ENCODE measurements at regions not wholly inside any gene's neighbourhood (a gene's known extent, or its start where the extent isn't known, plus 50 kb on each side); places are given as distances from the start of the nearest gene placed in this dataset.

DNA sequence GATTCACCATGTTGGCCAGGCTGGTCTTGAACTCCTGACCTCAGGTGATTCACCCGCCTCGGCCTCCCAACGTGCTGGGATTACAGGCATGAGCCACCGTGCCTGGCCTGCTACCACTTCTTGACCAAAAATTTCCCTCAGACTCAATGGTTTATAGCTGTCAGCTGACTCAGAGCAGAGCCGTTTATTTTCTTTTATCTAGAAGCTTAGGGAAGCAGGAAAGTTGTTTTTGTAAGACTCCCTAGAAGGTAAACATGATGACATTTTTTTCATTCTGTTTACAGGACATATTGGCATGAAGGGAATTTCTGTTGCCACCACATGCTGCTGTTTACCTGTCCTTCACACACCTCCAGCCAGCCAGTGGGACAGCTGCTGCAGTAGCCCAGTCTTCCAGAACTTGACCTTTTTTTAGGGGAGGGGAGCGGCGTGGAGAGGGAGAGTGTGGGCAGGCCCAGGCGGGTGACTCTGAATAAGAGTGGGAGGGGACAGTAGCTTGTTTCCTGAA lies 56.1 kb upstream of the PTPRJ start (continued):
- TF ChIP-seq, protein P1, sequence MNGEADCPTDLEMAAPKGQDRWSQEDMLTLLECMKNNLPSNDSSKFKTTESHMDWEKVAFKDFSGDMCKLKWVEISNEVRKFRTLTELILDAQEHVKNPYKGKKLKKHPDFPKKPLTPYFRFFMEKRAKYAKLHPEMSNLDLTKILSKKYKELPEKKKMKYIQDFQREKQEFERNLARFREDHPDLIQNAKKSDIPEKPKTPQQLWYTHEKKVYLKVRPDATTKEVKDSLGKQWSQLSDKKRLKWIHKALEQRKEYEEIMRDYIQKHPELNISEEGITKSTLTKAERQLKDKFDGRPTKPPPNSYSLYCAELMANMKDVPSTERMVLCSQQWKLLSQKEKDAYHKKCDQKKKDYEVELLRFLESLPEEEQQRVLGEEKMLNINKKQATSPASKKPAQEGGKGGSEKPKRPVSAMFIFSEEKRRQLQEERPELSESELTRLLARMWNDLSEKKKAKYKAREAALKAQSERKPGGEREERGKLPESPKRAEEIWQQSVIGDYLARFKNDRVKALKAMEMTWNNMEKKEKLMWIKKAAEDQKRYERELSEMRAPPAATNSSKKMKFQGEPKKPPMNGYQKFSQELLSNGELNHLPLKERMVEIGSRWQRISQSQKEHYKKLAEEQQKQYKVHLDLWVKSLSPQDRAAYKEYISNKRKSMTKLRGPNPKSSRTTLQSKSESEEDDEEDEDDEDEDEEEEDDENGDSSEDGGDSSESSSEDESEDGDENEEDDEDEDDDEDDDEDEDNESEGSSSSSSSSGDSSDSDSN (CRISPR knock-in tag; IDR thresholded peaks at IDR 0.05): no peak
- TF ChIP-seq EP300 (IDR thresholded peaks at IDR 0.05; ENCODE audit: low read depth in 2 of 2, low read length in 2 of 2): peak in 1 of 2 experiments; percentile 10; a peak in 1 of 4 replicates
- TF ChIP-seq EP300 (CRISPR knock-in tag; IDR thresholded peaks at IDR 0.05; ENCODE audit: borderline replicate concordance): no peak
- no peak for TF ChIP-seq NR1H2 (CRISPR knock-in tag; IDR thresholded peaks at IDR 0.05; ENCODE audit: borderline replicate concordance, low read depth)
- TF ChIP-seq ZNF317 (CRISPR knock-in tag; IDR thresholded peaks at IDR 0.05): no peak
- TF ChIP-seq, protein P2, sequence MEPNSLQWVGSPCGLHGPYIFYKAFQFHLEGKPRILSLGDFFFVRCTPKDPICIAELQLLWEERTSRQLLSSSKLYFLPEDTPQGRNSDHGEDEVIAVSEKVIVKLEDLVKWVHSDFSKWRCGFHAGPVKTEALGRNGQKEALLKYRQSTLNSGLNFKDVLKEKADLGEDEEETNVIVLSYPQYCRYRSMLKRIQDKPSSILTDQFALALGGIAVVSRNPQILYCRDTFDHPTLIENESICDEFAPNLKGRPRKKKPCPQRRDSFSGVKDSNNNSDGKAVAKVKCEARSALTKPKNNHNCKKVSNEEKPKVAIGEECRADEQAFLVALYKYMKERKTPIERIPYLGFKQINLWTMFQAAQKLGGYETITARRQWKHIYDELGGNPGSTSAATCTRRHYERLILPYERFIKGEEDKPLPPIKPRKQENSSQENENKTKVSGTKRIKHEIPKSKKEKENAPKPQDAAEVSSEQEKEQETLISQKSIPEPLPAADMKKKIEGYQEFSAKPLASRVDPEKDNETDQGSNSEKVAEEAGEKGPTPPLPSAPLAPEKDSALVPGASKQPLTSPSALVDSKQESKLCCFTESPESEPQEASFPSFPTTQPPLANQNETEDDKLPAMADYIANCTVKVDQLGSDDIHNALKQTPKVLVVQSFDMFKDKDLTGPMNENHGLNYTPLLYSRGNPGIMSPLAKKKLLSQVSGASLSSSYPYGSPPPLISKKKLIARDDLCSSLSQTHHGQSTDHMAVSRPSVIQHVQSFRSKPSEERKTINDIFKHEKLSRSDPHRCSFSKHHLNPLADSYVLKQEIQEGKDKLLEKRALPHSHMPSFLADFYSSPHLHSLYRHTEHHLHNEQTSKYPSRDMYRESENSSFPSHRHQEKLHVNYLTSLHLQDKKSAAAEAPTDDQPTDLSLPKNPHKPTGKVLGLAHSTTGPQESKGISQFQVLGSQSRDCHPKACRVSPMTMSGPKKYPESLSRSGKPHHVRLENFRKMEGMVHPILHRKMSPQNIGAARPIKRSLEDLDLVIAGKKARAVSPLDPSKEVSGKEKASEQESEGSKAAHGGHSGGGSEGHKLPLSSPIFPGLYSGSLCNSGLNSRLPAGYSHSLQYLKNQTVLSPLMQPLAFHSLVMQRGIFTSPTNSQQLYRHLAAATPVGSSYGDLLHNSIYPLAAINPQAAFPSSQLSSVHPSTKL (CRISPR knock-in tag; IDR thresholded peaks at IDR 0.05): peak; percentile 22; the same call in 1 of the 2 replicates
- 0 out of 2 replicates have a peak, but pooled peaks have one; percentile 22 for TF ChIP-seq FOXA1 (IDR thresholded peaks at IDR 0.05)
- peak; percentile 31; the same call in 1 of the 2 replicates for TF ChIP-seq FOXA1 (CRISPR knock-in tag; IDR thresholded peaks at IDR 0.05)
- no peak for TF ChIP-seq ZNF33B (CRISPR knock-in tag; IDR thresholded peaks at IDR 0.05)
- no peak for TF ChIP-seq ZNF564 (CRISPR knock-in tag; IDR thresholded peaks at IDR 0.05)
- TF ChIP-seq ZFP36 (IDR thresholded peaks at IDR 0.05; ENCODE audit: borderline replicate concordance, low read depth, low read length, partially characterized antibody): no peak
- TF ChIP-seq ZNF781 (CRISPR knock-in tag; IDR thresholded peaks at IDR 0.05; ENCODE audit: borderline replicate concordance, not compliant biosample characterization): no peak
- TF ChIP-seq ZFP82 (CRISPR knock-in tag; IDR thresholded peaks at IDR 0.05; ENCODE audit: borderline replicate concordance): no peak
- peak; percentile 26; the same call in 1 of the 2 replicates for TF ChIP-seq GATAD2A (CRISPR knock-in tag; IDR thresholded peaks at IDR 0.05)
- TF ChIP-seq CHD2 (IDR thresholded peaks at IDR 0.05; ENCODE audit: low read depth, low read length): no peak
- 0 out of 4 replicates have a peak, but pooled peaks of 1 of the 2 experiments have one; percentile 29 for TF ChIP-seq NR2F1 (CRISPR knock-in tag; IDR thresholded peaks at IDR 0.05)
- no peak for TF ChIP-seq POLR2A (IDR thresholded peaks at IDR 0.05; ENCODE audit: insufficient read depth in 1 of 2, low read depth in 2 of 2, low read length in 2 of 2)
- TF ChIP-seq, protein P3, sequence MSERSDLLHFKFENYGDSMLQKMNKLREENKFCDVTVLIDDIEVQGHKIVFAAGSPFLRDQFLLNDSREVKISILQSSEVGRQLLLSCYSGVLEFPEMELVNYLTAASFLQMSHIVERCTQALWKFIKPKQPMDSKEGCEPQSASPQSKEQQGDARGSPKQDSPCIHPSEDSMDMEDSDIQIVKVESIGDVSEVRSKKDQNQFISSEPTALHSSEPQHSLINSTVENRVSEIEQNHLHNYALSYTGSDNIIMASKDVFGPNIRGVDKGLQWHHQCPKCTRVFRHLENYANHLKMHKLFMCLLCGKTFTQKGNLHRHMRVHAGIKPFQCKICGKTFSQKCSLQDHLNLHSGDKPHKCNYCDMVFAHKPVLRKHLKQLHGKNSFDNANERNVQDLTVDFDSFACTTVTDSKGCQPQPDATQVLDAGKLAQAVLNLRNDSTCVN (CRISPR knock-in tag; IDR thresholded peaks at IDR 0.05; ENCODE audit: borderline replicate concordance): no peak
- TF ChIP-seq FOXP1 (IDR thresholded peaks at IDR 0.05): peak; percentile 70; the same call in 1 of the 2 replicates
- peak; percentile 90 for TF ChIP-seq FOXP1 (CRISPR knock-in tag; IDR thresholded peaks at IDR 0.05)
- no peak for TF ChIP-seq ZNF780A (CRISPR knock-in tag; IDR thresholded peaks at IDR 0.05)
- 0 out of 2 replicates have a peak, but pooled peaks have one; percentile 13 for TF ChIP-seq HMG20A (CRISPR knock-in tag; IDR thresholded peaks at IDR 0.05; ENCODE audit: borderline replicate concordance)
- TF ChIP-seq TEAD3 (CRISPR knock-in tag; optimal IDR thresholded peaks at IDR 0.05; ENCODE audit: borderline replicate concordance): peak; percentile 55
- TF ChIP-seq ZBTB21 (CRISPR knock-in tag; IDR thresholded peaks at IDR 0.05): no peak

Measured in HepG2 (cell line).